ENCODE measurements at regions not wholly inside any gene's neighbourhood (a gene's known extent, or its start where the extent isn't known, plus 50 kb on each side); places are given as distances from the start of the nearest gene placed in this dataset.

- H3K27ac ChIP-seq (ENCODE audit: control insufficient read depth, insufficient read depth), result no peak overlapping the region
- ChIA-PET POLR2A (no interaction called here), CTCF (no interaction called here), SMC1A (ENCODE audit: uncharacterized antibody, unreplicated experiment) (no interaction called here), RAD21 (ENCODE audit: unreplicated experiment) (no interaction called here)
- H3K4me1 ChIP-seq (ENCODE audit: control insufficient read depth, insufficient read depth, low read length), result no peaks in the 10 kb centered on the region
- no peaks in the 10 kb centered on the region for H3K9me3 ChIP-seq (replicated peaks; ENCODE audit: control insufficient read depth, insufficient read depth, low read length)
- no TSS peak for BruUV-seq (replicated peaks)
- in situ Hi-C loops (cut with MboI) (no loop called here), intact Hi-C loops (cut with micrococcal nuclease; ENCODE audit: unreplicated experiment) (no loop called here)
- no peak for DNase-seq (ENCODE audit: low read depth, low spot score)
- no peaks in the 10 kb centered on the region for H4K20me1 ChIP-seq (ENCODE audit: control insufficient read depth, insufficient read depth)
- ATAC-seq, result no peak
- H3K79me2 ChIP-seq (ENCODE audit: control insufficient read depth, insufficient read depth, low read length), result no peaks in the 10 kb centered on the region
- TF ChIP-seq IKZF2 (IDR thresholded peaks at IDR 0.05) (no peak), RELB (IDR thresholded peaks at IDR 0.05; ENCODE audit: low read depth) (no peak), NBN (IDR thresholded peaks at IDR 0.05) (no peak), POLR2A (IDR thresholded peaks at IDR 0.05; ENCODE audit: low read depth, low read length) (no peak), TARDBP (IDR thresholded peaks at IDR 0.05; ENCODE audit: borderline replicate concordance) (no peak), MEF2B (IDR thresholded peaks at IDR 0.05; ENCODE audit: partially characterized antibody, poor library complexity, severe bottlenecking) (no peak), RUNX3 (IDR thresholded peaks at IDR 0.05; ENCODE audit: low read length) (no peak), CREM (IDR thresholded peaks at IDR 0.05; ENCODE audit: low read depth) (no peak), ZSCAN29 (IDR thresholded peaks at IDR 0.05) (no peak), REST (IDR thresholded peaks at IDR 0.05; ENCODE audit: low read depth, low read length) (no peak), PBX3 (IDR thresholded peaks at IDR 0.05; ENCODE audit: insufficient replicate concordance, low read depth, low read length) (no peak), PAX8 (IDR thresholded peaks at IDR 0.05) (no peak), BMI1 (IDR thresholded peaks at IDR 0.05; ENCODE audit: borderline replicate concordance) (no peak)
- 12% methylated on average over 4 of the region's 4 CpGs for WGBS (ENCODE audit: insufficient coverage, insufficient replicate concordance, low lambda C conversion rate, missing lambda C conversion rate)
- H3K4me2 ChIP-seq (ENCODE audit: control insufficient read depth, insufficient read depth), result no peak overlapping the region
- H3K4me3 ChIP-seq, result no peak overlapping the region
- FAIRE-seq, result no peak
- no peak overlapping the region for H3K9ac ChIP-seq (ENCODE audit: control insufficient read depth, insufficient read depth, low read length)
- H2AFZ ChIP-seq (ENCODE audit: control insufficient read depth, low read depth, low read length), result no peak overlapping the region
- no peaks in the 10 kb centered on the region for H3K27me3 ChIP-seq (replicated peaks in 1 of 2; ENCODE audit: control insufficient read depth in 2 of 2, insufficient read depth in 2 of 2, low read length in 1 of 2)
- H3K36me3 ChIP-seq (ENCODE audit: control insufficient read depth in 2 of 2, insufficient read depth in 2 of 2, low read length in 1 of 2), result no peaks in the 10 kb centered on the region
Observed at GRCh38 chr14:87133073-87133801, 859.7 kb downstream of the GALC start.
